ENCODE measurements at regions not wholly inside any gene's neighbourhood (a gene's known extent, or its start where the extent isn't known, plus 50 kb on each side); places are given as distances from the start of the nearest gene placed in this dataset.

DNA sequence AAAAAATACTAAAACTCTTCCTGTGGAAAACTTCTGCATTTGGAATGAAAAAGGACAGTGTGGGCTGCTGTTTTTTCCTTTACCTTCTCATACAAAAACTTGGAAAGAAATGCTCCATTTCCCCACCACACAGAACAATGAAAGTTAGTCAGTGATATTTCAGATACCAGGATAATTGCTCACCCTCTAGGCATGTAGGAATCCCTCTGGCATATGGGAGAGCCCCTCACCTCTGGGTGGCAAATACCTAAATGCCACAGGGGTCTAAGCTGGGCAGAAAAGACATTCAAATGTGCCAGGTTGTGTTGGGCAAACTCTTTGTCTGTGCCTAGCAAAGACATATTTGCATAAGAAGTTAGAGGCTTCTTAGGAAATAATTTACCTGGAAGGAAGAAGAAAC is 560.3 kb upstream of the NR2F2 start:
- TF ChIP-seq POLR2A (IDR thresholded peaks at IDR 0.05): no peak
- TF ChIP-seq, protein P1, sequence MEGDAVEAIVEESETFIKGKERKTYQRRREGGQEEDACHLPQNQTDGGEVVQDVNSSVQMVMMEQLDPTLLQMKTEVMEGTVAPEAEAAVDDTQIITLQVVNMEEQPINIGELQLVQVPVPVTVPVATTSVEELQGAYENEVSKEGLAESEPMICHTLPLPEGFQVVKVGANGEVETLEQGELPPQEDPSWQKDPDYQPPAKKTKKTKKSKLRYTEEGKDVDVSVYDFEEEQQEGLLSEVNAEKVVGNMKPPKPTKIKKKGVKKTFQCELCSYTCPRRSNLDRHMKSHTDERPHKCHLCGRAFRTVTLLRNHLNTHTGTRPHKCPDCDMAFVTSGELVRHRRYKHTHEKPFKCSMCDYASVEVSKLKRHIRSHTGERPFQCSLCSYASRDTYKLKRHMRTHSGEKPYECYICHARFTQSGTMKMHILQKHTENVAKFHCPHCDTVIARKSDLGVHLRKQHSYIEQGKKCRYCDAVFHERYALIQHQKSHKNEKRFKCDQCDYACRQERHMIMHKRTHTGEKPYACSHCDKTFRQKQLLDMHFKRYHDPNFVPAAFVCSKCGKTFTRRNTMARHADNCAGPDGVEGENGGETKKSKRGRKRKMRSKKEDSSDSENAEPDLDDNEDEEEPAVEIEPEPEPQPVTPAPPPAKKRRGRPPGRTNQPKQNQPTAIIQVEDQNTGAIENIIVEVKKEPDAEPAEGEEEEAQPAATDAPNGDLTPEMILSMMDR (IDR thresholded peaks at IDR 0.05): no peak

Measured in uterus (tissue), 2 donors.